NT2/D1 (cell line): ENCODE measurements at regions not wholly inside any gene's neighbourhood (a gene's known extent, or its start where the extent isn't known, plus 50 kb on each side); places are given as distances from the start of the nearest gene placed in this dataset.

Experiments
- SUZ12 ChIP-seq: IDR thresholded peaks from 2 replicates; pipeline ENCODE4 v1.6.1; 2011; ENCODE audit not compliant: insufficient read length, insufficient read depth; ENCODE audit errors: extremely low read depth
- YY1 ChIP-seq: IDR thresholded peaks from 2 replicates; pipeline ENCODE4 v1.6.1; 2011; ENCODE audit not compliant: insufficient read length, insufficient read depth

DNA sequence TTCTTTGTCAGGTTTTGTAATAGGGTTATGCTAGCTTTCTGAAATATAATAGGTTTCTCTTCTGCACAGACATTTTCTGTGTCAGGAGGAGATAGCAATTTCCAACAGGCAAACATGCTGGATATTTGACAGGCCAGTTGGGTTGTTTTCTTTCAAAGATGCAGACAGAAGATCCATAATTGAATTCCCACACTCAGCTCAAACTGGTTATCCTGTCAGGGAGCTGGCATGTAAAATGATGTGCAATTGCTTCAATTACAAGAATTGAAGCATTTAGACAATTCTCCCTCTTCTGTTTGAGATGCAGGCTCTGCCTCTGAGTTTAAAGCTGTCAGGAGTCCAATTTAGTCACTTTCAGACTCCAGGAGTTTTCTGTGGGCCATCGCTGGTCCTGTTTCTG is 146.2 kb upstream of the ZKSCAN2 start:
- TF ChIP-seq YY1, result no peak
- TF ChIP-seq SUZ12, result no peak
